Neural progenitor cell (in vitro differentiated cells): ENCODE measurements at regions not wholly inside any gene's neighbourhood (a gene's known extent, or its start where the extent isn't known, plus 50 kb on each side); places are given as distances from the start of the nearest gene placed in this dataset.
"Not testable (repeated sequence)": the region's sequence is repeated elsewhere in the genome, so short reads cannot be mapped to it uniquely, and the experiment has no call there.

ENCODE experiments used
- DNase-seq: peaks from one replicate; pipeline ENCODE4 v3.0.0-alpha.2; 2016; ENCODE audit warnings: low spot score
- H2AFZ ChIP-seq: fragments of 200-600 bp; sonication (generic); replicated peaks from 2 replicates; pipeline ENCODE4 v1.6.1; 2016; ENCODE audit warnings: antibody characterized with exemption
- H3F3A ChIP-seq: fragments of 200-600 bp; sonication (generic); 2 replicates; pipeline ENCODE4 v1.6.1; 2016; ENCODE audit warnings: antibody characterized with exemption, low read depth
- H3K27ac ChIP-seq: fragments of 200-600 bp; sonication (generic); 2 replicates; pipeline ENCODE4 v1.5.1; 2016; ENCODE audit warnings: mild to moderate bottlenecking
- H3K27me3 ChIP-seq: fragments of 200-600 bp; sonication (generic); 2 replicates; pipeline ENCODE4 v1.6.1; 2016; ENCODE audit warnings: mild to moderate bottlenecking, moderate library complexity
- H3K36me3 ChIP-seq: fragments of 200-600 bp; sonication (generic); 2 replicates; pipeline ENCODE4 v1.5.1; 2016
- H3K4me1 ChIP-seq: fragments of 200-600 bp; sonication (generic); 2 replicates; pipeline ENCODE4 v1.6.1; 2016; ENCODE audit warnings: mixed run types
- H3K4me2 ChIP-seq: fragments of 200-600 bp; sonication (generic); 2 replicates; pipeline ENCODE4 v1.6.1; 2016
- H3K4me3 ChIP-seq: fragments of 200-600 bp; sonication (generic); 2 replicates; pipeline ENCODE4 v1.5.1; 2016
- H3K79me2 ChIP-seq: fragments of 200-600 bp; sonication (generic); 2 replicates; pipeline ENCODE4 v1.6.1; 2016; ENCODE audit warnings: low read depth
- H3K9ac ChIP-seq: fragments of 200-600 bp; sonication (generic); 2 replicates; pipeline ENCODE4 v1.6.1; 2016
- H3K9me3 ChIP-seq: fragments of 200-600 bp; sonication (generic); 2 replicates; pipeline ENCODE4 v1.5.1; 2016; ENCODE audit warnings: low read depth
- H4K20me1 ChIP-seq: fragments of 200-600 bp; sonication (generic); 2 replicates; pipeline ENCODE4 v1.6.1; 2016; ENCODE audit warnings: low read depth
- H3K27ac Mint-ChIP-seq: 3 replicates; pipeline ENCODE4 v1.8.0; 2021; ENCODE audit warnings: mixed read lengths
- H3K27me3 Mint-ChIP-seq: 2 replicates; pipeline ENCODE4 v1.8.0; 2022; ENCODE audit warnings: low read depth, mild to moderate bottlenecking, inconsistent platforms, moderate library complexity, mixed read lengths; ENCODE audit not compliant: insufficient read depth
- H3K36me3 Mint-ChIP-seq: 3 replicates; pipeline ENCODE4 v1.8.0; 2021; ENCODE audit warnings: mixed read lengths
- H3K4me1 Mint-ChIP-seq: 3 replicates; pipeline ENCODE4 v1.8.0; 2021; ENCODE audit warnings: mixed read lengths
- H3K4me3 Mint-ChIP-seq: 3 replicates; pipeline ENCODE4 v1.8.0; 2021; ENCODE audit warnings: mild to moderate bottlenecking, moderate library complexity, mixed read lengths
- H3K9me3 Mint-ChIP-seq: 3 replicates; pipeline ENCODE4 v1.8.0; 2020; ENCODE audit warnings: mixed read lengths
- CTCF ChIP-seq: fragments of 200-600 bp; sonication (generic); IDR thresholded peaks from 2 replicates; pipeline ENCODE4 v1.5.1; 2017; ENCODE audit warnings: antibody characterized with exemption, mild to moderate bottlenecking
- EZH2 ChIP-seq: fragments of 200-600 bp; sonication (generic); IDR thresholded peaks from 2 replicates; pipeline ENCODE4 v1.6.1; 2017; ENCODE audit warnings: antibody characterized with exemption, mild to moderate bottlenecking, moderate library complexity
- EZH2phosphoT487 ChIP-seq: fragments of 200-600 bp; sonication (generic); IDR thresholded peaks from 2 replicates; pipeline ENCODE4 v1.6.1; 2017; ENCODE audit warnings: antibody characterized with exemption

DNA sequence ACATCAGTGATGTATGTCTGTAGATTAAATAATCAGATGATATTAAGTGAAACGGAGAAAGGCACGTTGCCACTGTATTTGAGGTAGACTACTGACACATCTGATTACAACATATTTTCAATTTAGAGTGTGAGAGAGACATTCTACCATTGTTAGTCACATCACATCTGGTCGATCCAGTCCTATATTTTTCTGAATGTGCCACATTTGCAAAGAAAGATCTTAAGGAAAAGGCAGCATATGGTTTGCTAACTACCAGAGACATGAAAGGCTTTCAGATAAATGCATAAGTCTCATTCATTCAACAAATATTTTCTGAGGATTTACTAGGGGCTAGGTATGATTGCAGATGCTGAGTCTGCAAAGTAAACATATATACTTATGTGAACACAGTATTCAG, 114.3 kb upstream of the RUNX1 start:
- no peak for DNase-seq
- TF ChIP-seq EZH2 (no peak), CTCF (no peak), EZH2phosphoT487 (no peak)
- Histone ChIP-seq H3K4me1 (no peaks in the 10 kb centered on the region), H3K9me3 (no peaks in the 10 kb centered on the region), H2AFZ (no peak overlapping the region), H4K20me1 (no peaks in the 10 kb centered on the region), H3K4me2 (no peak overlapping the region), H3F3A (no peaks in the 10 kb centered on the region), H3K79me2 (no peaks in the 10 kb centered on the region), H3K27me3 (no peaks in the 10 kb centered on the region), H3K4me3 (no peak overlapping the region), H3K36me3 (no peaks in the 10 kb centered on the region), H3K27ac (no peak overlapping the region), H3K9ac (no peak overlapping the region)
- Mint-ChIP-seq H3K27me3 (peaks cover 7% of the 10 kb centered on the region), H3K4me3 (no peak overlapping the region), H3K36me3 (no peaks in the 10 kb centered on the region), H3K4me1 (peaks cover 1% of the 10 kb centered on the region), H3K27ac (no peak overlapping the region), H3K9me3 (no peaks in the 10 kb centered on the region)

- no peaks in the 10 kb centered on the region for H3K9me3 ChIP-seq
- no peak overlapping the region for H3K4me3 ChIP-seq
- H4K20me1 ChIP-seq: no peaks in the 10 kb centered on the region
- no peak overlapping the region for H3K27ac Mint-ChIP-seq
- H3F3A ChIP-seq: no peaks in the 10 kb centered on the region
- no peaks in the 10 kb centered on the region for H3K36me3 ChIP-seq
- no peaks in the 10 kb centered on the region for H3K27me3 ChIP-seq
- H3K4me3 Mint-ChIP-seq: no peak overlapping the region
- DNase-seq: no peak
- no peaks in the 10 kb centered on the region for H3K36me3 Mint-ChIP-seq
- no peaks in the 10 kb centered on the region for H3K4me1 ChIP-seq
- no peak overlapping the region for H3K9ac ChIP-seq
- no peak overlapping the region for H3K4me2 ChIP-seq
- H3K79me2 ChIP-seq: no peaks in the 10 kb centered on the region
- no peak for TF ChIP-seq EZH2
- TF ChIP-seq CTCF: no peak
- no peak for TF ChIP-seq EZH2phosphoT487
- peaks cover 7% of the 10 kb centered on the region for H3K27me3 Mint-ChIP-seq
- H3K9me3 Mint-ChIP-seq: peaks cover 3% of the 10 kb centered on the region
- no peak overlapping the region for H3K27ac ChIP-seq
- no peak overlapping the region for H2AFZ ChIP-seq
- H3K4me1 Mint-ChIP-seq: no peaks in the 10 kb centered on the region
Observed at GRCh38 chr21:35162831-35163230, 113.7 kb upstream of the RUNX1 start.

- H3K27ac ChIP-seq: no peak overlapping the region
Observed at GRCh38 chr21:35159881-35160280, 110.8 kb upstream of the RUNX1 start.

GRCh38 chr21:35157374-35157773, 108.3 kb upstream of the RUNX1 start:
- DNase-seq, H4K20me1 ChIP-seq, H3K4me3 Mint-ChIP-seq, H3K4me2 ChIP-seq, H3K9me3 ChIP-seq, H3K4me1 ChIP-seq, H3K27ac ChIP-seq, H3K79me2 ChIP-seq, H3K4me1 Mint-ChIP-seq, H3K27me3 ChIP-seq, H3K4me3 ChIP-seq, H3K36me3 ChIP-seq, H3F3A ChIP-seq, H3K27me3 Mint-ChIP-seq, H3K9ac ChIP-seq, H3K27ac Mint-ChIP-seq, H3K36me3 Mint-ChIP-seq, H2AFZ ChIP-seq: not testable (repeated sequence)
- peaks cover 15% of the 10 kb centered on the region for H3K9me3 Mint-ChIP-seq

More at GRCh38 chr21:35159881-35160280, 110.8 kb upstream of the RUNX1 start:
- peaks cover 2% of the 10 kb centered on the region for H3K27me3 Mint-ChIP-seq
- H3K9me3 Mint-ChIP-seq: peaks cover 15% of the 10 kb centered on the region
- DNase-seq: no peak
- no peak overlapping the region for H3K27ac Mint-ChIP-seq
- Histone ChIP-seq H3K4me1 (no peaks in the 10 kb centered on the region), H3K9ac (no peak overlapping the region), H3K36me3 (no peaks in the 10 kb centered on the region), H3F3A (no peaks in the 10 kb centered on the region), H2AFZ (no peak overlapping the region), H3K4me2 (no peak overlapping the region), H3K4me3 (no peak overlapping the region), H4K20me1 (no peaks in the 10 kb centered on the region), H3K27me3 (no peaks in the 10 kb centered on the region), H3K79me2 (no peaks in the 10 kb centered on the region), H3K9me3 (no peaks in the 10 kb centered on the region)
- H3K36me3 Mint-ChIP-seq: peaks cover 2% of the 10 kb centered on the region
- no peak for TF ChIP-seq EZH2phosphoT487
- TF ChIP-seq CTCF: no peak
- no peak for TF ChIP-seq EZH2
- H3K4me3 Mint-ChIP-seq: no peak overlapping the region
- no peaks in the 10 kb centered on the region for H3K4me1 Mint-ChIP-seq
